ENCODE measurements at regions not wholly inside any gene's neighbourhood (a gene's known extent, or its start where the extent isn't known, plus 50 kb on each side); places are given as distances from the start of the nearest gene placed in this dataset.

GRCh38 chr5:93151121-93151520, 429.9 kb downstream of the NR2F1-AS1 start:
- intact Hi-C loops (cut with DNase I): no loop called here
- ATAC-seq (ENCODE audit: poor library complexity): no peak
- no peak for DNase-seq

- ATAC-seq (ENCODE audit: poor library complexity) (no peak), DNase-seq (no peak)
- intact Hi-C loops (cut with DNase I): no loop called here
Observed at GRCh38 chr5:93150311-93151012, 430.6 kb downstream of the NR2F1-AS1 start.

- ATAC-seq (ENCODE audit: poor library complexity): no peak
- no peak for DNase-seq
- intact Hi-C loops (cut with DNase I): no loop called here
Observed at GRCh38 chr5:93145767-93146166, 435.3 kb downstream of the NR2F1-AS1 start.

- no peak for ATAC-seq (ENCODE audit: poor library complexity)
- DNase-seq: no peak
- intact Hi-C loops (cut with DNase I): no loop called here
Observed at GRCh38 chr5:93145019-93145418, 436.0 kb downstream of the NR2F1-AS1 start.

- intact Hi-C loops (cut with DNase I): no loop called here
- ATAC-seq (ENCODE audit: poor library complexity) (no peak), DNase-seq (no peak)
Observed at GRCh38 chr5:93141969-93142368, 439.1 kb downstream of the NR2F1-AS1 start.

GRCh38 chr5:93130624-93131490, 450.2 kb downstream of the NR2F1-AS1 start:
- peak; percentile 92 for ATAC-seq (ENCODE audit: poor library complexity)
- intact Hi-C loops (cut with DNase I): no loop called here
- DNase-seq: no peak

GRCh38 chr5:93126634-93127033, 454.4 kb downstream of the NR2F1-AS1 start:
- no peak for DNase-seq
- intact Hi-C loops (cut with DNase I): no loop called here
- ATAC-seq (ENCODE audit: poor library complexity): no peak

GRCh38 chr5:93123127-93123526, 457.9 kb downstream of the NR2F1-AS1 start:
- DNase-seq: no peak
- intact Hi-C loops (cut with DNase I): no loop called here
- ATAC-seq (ENCODE audit: poor library complexity): no peak

GRCh38 chr5:93122446-93122845, 458.6 kb downstream of the NR2F1-AS1 start:
- ATAC-seq (ENCODE audit: poor library complexity): no peak
- no peak for DNase-seq
- intact Hi-C loops (cut with DNase I): no loop called here

- no peak for ATAC-seq (ENCODE audit: poor library complexity)
- intact Hi-C loops (cut with DNase I): no loop called here
- DNase-seq: no peak
Observed at GRCh38 chr5:93120771-93121170, 460.2 kb downstream of the NR2F1-AS1 start.

GRCh38 chr5:93120051-93120450, 461.0 kb downstream of the NR2F1-AS1 start:
- ATAC-seq (ENCODE audit: poor library complexity) (no peak), DNase-seq (no peak)
- intact Hi-C loops (cut with DNase I): no loop called here

GRCh38 chr5:93117751-93118531, 463.1 kb downstream of the NR2F1-AS1 start:
- intact Hi-C loops (cut with DNase I): no loop called here
- peak; percentile 69 for ATAC-seq (ENCODE audit: poor library complexity)
- no peak for DNase-seq

GRCh38 chr5:93107805-93108520, 473.1 kb downstream of the NR2F1-AS1 start:
- ATAC-seq (ENCODE audit: poor library complexity) (no peak), DNase-seq (no peak)
- intact Hi-C loops (cut with DNase I): no loop called here

- ATAC-seq (ENCODE audit: poor library complexity) (no peak), DNase-seq (no peak)
- intact Hi-C loops (cut with DNase I): no loop called here
Observed at GRCh38 chr5:93107141-93107540, 473.9 kb downstream of the NR2F1-AS1 start.

GRCh38 chr5:93101661-93102060, 479.4 kb downstream of the NR2F1-AS1 start:
- intact Hi-C loops (cut with DNase I): no loop called here
- no peak for ATAC-seq (ENCODE audit: poor library complexity)

GRCh38 chr5:93100976-93101375, 480.0 kb downstream of the NR2F1-AS1 start:
- intact Hi-C loops (cut with DNase I): no loop called here
- no peak for DNase-seq
- no peak for ATAC-seq (ENCODE audit: poor library complexity)

More at GRCh38 chr5:93101661-93102060, 479.4 kb downstream of the NR2F1-AS1 start:
- DNase-seq: no peak

GRCh38 chr5:93100428-93100827, 480.6 kb downstream of the NR2F1-AS1 start:
- DNase-seq: no peak
- no peak for ATAC-seq (ENCODE audit: poor library complexity)
- intact Hi-C loops (cut with DNase I): no loop called here

GRCh38 chr5:93099902-93100347, 481.1 kb downstream of the NR2F1-AS1 start:
- ATAC-seq (ENCODE audit: poor library complexity): no peak
- intact Hi-C loops (cut with DNase I): no loop called here
- DNase-seq: no peak

- intact Hi-C loops (cut with DNase I): no loop called here
- no peak for DNase-seq
- ATAC-seq (ENCODE audit: poor library complexity): no peak
Observed at GRCh38 chr5:93096561-93096960, 484.5 kb downstream of the NR2F1-AS1 start.
